T-helper 17 cell (primary cell): ENCODE measurements at regions not wholly inside any gene's neighbourhood (a gene's known extent, or its start where the extent isn't known, plus 50 kb on each side); places are given as distances from the start of the nearest gene placed in this dataset.
"Not testable (repeated sequence)": the region's sequence is repeated elsewhere in the genome, so short reads cannot be mapped to it uniquely, and the experiment has no call there.

Source experiments
- ATAC-seq: fragments of 150-1000 bp; cut with Tn5 transposase; 2 replicates; pipeline ENCODE4 v1.10.0; 2021; ENCODE audit warnings: mild to moderate bottlenecking, moderate library complexity
- DNase-seq, 3 donors: peaks; one replicate each; pipeline versions ENCODE4 v3.0.0 to v3.0.0-alpha.2; 2020 to 2021
- H3K9me3 ChIP-seq: one replicate; pipeline ENCODE4 v1.7.0; 2013; ENCODE audit warnings: low read length, mild to moderate bottlenecking; ENCODE audit not compliant: control insufficient read depth, poor library complexity, severe bottlenecking
- H3K27ac Mint-ChIP-seq: one replicate; pipeline ENCODE4 v1.8.0; 2022; ENCODE audit warnings: mild to moderate bottlenecking, moderate library complexity, mixed read lengths
- H3K27me3 Mint-ChIP-seq: one replicate; pipeline ENCODE4 v1.8.0; 2022; ENCODE audit warnings: mixed read lengths
- H3K36me3 Mint-ChIP-seq: one replicate; pipeline ENCODE4 v1.8.0; 2022; ENCODE audit warnings: low read depth, mixed read lengths
- H3K4me1 Mint-ChIP-seq: one replicate; pipeline ENCODE4 v1.8.0; 2022; ENCODE audit warnings: mild to moderate bottlenecking, mixed read lengths
- H3K4me3 Mint-ChIP-seq: one replicate; pipeline ENCODE4 v1.8.0; 2022; ENCODE audit warnings: mild to moderate bottlenecking, moderate library complexity, mixed read lengths

DNA sequence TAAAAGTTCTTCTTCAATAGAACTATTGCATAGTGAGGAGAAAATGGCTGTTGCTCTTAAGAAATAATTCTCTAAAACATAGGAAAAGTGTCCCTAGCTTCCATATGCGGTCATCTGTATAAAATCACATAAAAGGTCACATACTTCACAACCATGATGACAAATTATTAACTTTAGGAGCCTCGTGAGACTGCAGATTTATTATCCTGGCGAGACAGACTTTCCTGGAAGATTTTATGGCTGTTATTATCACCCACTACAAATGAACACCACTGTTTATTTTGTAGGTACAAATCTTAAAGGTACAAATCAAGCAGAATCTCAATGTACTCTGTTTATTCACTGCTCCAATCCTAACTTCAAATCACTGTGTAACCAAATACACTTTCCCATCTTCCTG lies 55.0 kb upstream of the AGAP4 start:
- H3K36me3 Mint-ChIP-seq, ATAC-seq, H3K27ac Mint-ChIP-seq, H3K4me1 Mint-ChIP-seq, H3K27me3 Mint-ChIP-seq, H3K4me3 Mint-ChIP-seq, DNase-seq, H3K9me3 ChIP-seq: not testable (repeated sequence)

DNA sequence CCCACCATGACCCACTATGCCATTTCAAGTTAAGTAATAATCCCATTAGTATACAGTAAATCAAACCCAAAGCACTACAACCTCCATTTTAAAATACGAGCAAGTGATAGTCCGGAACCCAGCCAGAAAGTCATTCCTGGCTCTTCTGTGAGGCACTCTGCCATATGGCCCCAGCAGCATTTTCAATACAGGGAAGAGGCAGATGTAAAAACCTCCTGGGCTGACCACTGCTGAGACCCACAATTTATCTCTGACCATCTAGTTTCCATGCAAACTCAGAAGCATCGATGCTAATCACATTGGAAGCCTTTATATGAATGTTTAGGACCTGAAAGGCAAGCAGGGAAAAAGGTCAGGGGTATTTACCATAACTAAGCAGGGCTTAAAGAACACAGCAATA lies 56.3 kb upstream of the AGAP4 start:
- H3K27me3 Mint-ChIP-seq, H3K4me1 Mint-ChIP-seq, H3K36me3 Mint-ChIP-seq, H3K27ac Mint-ChIP-seq, H3K4me3 Mint-ChIP-seq, DNase-seq, H3K9me3 ChIP-seq, ATAC-seq: not testable (repeated sequence)

GRCh38 chr10:45904070-45904469 lies 56.8 kb upstream of the AGAP4 start:
- H3K4me1 Mint-ChIP-seq, H3K4me3 Mint-ChIP-seq, H3K9me3 ChIP-seq, DNase-seq, H3K36me3 Mint-ChIP-seq, H3K27me3 Mint-ChIP-seq, H3K27ac Mint-ChIP-seq: not testable (repeated sequence)
- peak; percentile 50 for ATAC-seq

DNA sequence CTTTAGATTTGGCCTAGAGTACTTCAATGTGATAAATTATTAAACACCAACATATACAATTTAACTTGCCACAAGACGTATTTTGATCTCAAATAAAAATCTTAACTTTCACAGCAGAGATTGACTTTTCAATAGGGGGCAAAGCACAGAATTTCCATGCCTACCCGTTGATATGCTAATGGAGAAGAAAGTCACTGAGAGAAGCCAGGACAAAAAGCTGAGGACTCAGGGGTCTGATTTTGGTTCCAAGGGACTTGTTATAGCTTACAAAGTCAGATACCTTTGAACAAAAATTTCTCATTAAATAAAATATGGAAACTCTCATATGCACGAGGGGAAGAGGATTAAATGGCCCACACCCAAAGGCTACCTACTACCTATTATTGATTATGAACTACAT lies 59.1 kb upstream of the TIMM23 start:
- not testable (repeated sequence) for H3K36me3 Mint-ChIP-seq, ATAC-seq, H3K27me3 Mint-ChIP-seq, H3K4me3 Mint-ChIP-seq, DNase-seq, H3K27ac Mint-ChIP-seq, H3K4me1 Mint-ChIP-seq, H3K9me3 ChIP-seq

DNA sequence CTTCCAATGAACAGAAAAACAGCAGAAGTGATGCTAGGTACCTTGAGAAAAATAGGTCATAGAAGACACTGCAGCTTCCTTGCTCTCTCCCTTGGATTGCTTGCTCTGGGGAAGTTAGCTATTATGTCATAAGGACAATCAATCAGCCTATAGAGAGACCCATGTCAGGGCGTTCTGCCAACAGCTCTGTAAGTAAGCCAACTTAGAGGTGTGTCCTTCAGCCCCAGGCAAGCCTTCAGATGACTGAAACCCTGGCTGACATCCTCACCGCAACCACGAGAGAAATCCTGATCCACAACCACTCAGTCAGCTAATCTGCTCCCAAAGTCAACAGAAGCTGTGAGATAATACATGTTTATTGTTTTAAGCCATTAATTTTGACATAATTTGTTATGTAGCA lies 57.5 kb upstream of the TIMM23 start:
- not testable (repeated sequence) for H3K4me1 Mint-ChIP-seq, ATAC-seq, H3K36me3 Mint-ChIP-seq, DNase-seq, H3K9me3 ChIP-seq, H3K27me3 Mint-ChIP-seq, H3K27ac Mint-ChIP-seq, H3K4me3 Mint-ChIP-seq

- DNase-seq, H3K27me3 Mint-ChIP-seq, H3K4me1 Mint-ChIP-seq, H3K27ac Mint-ChIP-seq, H3K4me3 Mint-ChIP-seq, H3K36me3 Mint-ChIP-seq, H3K9me3 ChIP-seq, ATAC-seq: not testable (repeated sequence)
Measured at GRCh38 chr10:45915617-45916016, 56.7 kb upstream of the TIMM23 start.

DNA sequence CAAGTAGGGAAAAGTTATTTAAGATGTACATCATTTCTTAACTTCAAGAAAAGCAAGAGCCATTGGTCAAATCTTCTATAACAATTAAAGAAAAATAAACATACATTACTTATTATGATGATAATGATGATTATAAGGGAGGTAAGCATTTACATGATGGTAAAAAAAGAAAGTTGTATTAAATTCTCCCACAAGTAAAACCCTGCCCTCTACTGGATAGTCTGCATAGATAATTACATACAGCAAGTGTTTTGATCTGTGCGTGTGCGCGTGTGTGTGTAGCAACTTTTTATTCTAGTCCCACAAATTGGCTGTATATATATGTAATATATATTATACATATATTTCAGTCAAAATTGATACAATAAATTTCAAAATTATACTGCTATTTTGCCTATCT lies 51.4 kb upstream of the TIMM23 start:
- H3K36me3 Mint-ChIP-seq, H3K4me3 Mint-ChIP-seq, H3K27me3 Mint-ChIP-seq, ATAC-seq, H3K4me1 Mint-ChIP-seq, DNase-seq, H3K9me3 ChIP-seq, H3K27ac Mint-ChIP-seq: not testable (repeated sequence)
